NT2/D1 (cell line): ENCODE measurements at regions not wholly inside any gene's neighbourhood (a gene's known extent, or its start where the extent isn't known, plus 50 kb on each side); places are given as distances from the start of the nearest gene placed in this dataset.

Experiments used
- YY1 ChIP-seq: IDR thresholded peaks from 2 replicates; pipeline ENCODE4 v1.6.1; 2011; ENCODE audit not compliant: insufficient read length, insufficient read depth
- ZNF274 ChIP-seq: IDR thresholded peaks from 2 replicates; pipeline ENCODE4 v1.6.1; 2011; ENCODE audit warnings: mild to moderate bottlenecking, low read depth, low read length

- no peak for TF ChIP-seq ZNF274
- no peak for TF ChIP-seq YY1
Observed at GRCh38 chr11:120032766-120033390, 105.0 kb downstream of the TRIM29 start.
